ENCODE measurements at regions not wholly inside any gene's neighbourhood (a gene's known extent, or its start where the extent isn't known, plus 50 kb on each side); places are given as distances from the start of the nearest gene placed in this dataset.
"Not testable (repeated sequence)": the region's sequence is repeated elsewhere in the genome, so short reads cannot be mapped to it uniquely, and the experiment has no call there.

GRCh38 chr6:134394905-134395304 is 77.0 kb upstream of the SGK1 start:
- no peak for DNase-seq (ENCODE audit: low read depth)

- DNase-seq (ENCODE audit: low read depth), result no peak
Measured at GRCh38 chr6:134394208-134394607, 76.3 kb upstream of the SGK1 start.

GRCh38 chr6:134391205-134391604 is 73.3 kb upstream of the SGK1 start:
- no peak for DNase-seq (ENCODE audit: low read depth)

GRCh38 chr6:134389658-134390057 is 71.7 kb upstream of the SGK1 start:
- no peak for DNase-seq (ENCODE audit: low read depth)

GRCh38 chr6:134389129-134389528 is 71.2 kb upstream of the SGK1 start:
- no peak for DNase-seq (ENCODE audit: low read depth)

GRCh38 chr6:134386482-134386881 is 68.6 kb upstream of the SGK1 start:
- not testable (repeated sequence) for DNase-seq (ENCODE audit: low read depth)

- no peak for DNase-seq (ENCODE audit: low read depth)
Measured at GRCh38 chr6:134381959-134382358, 64.0 kb upstream of the SGK1 start.

GRCh38 chr6:134379599-134379998 is 61.7 kb upstream of the SGK1 start:
- no peak for DNase-seq (ENCODE audit: low read depth)

GRCh38 chr6:134379076-134379475 is 61.2 kb upstream of the SGK1 start:
- DNase-seq (ENCODE audit: low read depth), result no peak

- no peak for DNase-seq (ENCODE audit: low read depth)
Measured at GRCh38 chr6:134378426-134378825, 60.5 kb upstream of the SGK1 start.

GRCh38 chr6:134376785-134377184 is 58.9 kb upstream of the SGK1 start:
- no peak for DNase-seq (ENCODE audit: low read depth)

GRCh38 chr6:134375220-134375580 is 57.3 kb upstream of the SGK1 start:
- DNase-seq (ENCODE audit: low read depth), result no peak

- DNase-seq (ENCODE audit: low read depth), result no peak
Measured at GRCh38 chr6:134374491-134375219, 56.7 kb upstream of the SGK1 start.

- no peak for DNase-seq (ENCODE audit: low read depth)
Measured at GRCh38 chr6:134373993-134374392, 56.1 kb upstream of the SGK1 start.

- DNase-seq (ENCODE audit: low read depth), result no peak
Measured at GRCh38 chr6:134373282-134373922, 55.5 kb upstream of the SGK1 start.

GRCh38 chr6:134372603-134373281 is 54.8 kb upstream of the SGK1 start:
- no peak for DNase-seq (ENCODE audit: low read depth)

GRCh38 chr6:134368670-134369069 is 50.8 kb upstream of the SGK1 start:
- DNase-seq (ENCODE audit: low read depth), result no peak
